HG02610 (cell line): ENCODE measurements at regions not wholly inside any gene's neighbourhood (a gene's known extent, or its start where the extent isn't known, plus 50 kb on each side); places are given as distances from the start of the nearest gene placed in this dataset.

ENCODE experiments used
- ATAC-seq: cut with Tn5 transposase; IDR thresholded peaks from one replicate; pipeline ENCODE4 v1.9.1; 2021; ENCODE audit warnings: mild to moderate bottlenecking, moderate library complexity; ENCODE audit not compliant: unreplicated experiment

GRCh38 chr10:130368761-130369560 lies 232.8 kb downstream of the GLRX3 start:
- ATAC-seq: no peak

- no peak for ATAC-seq
Observed at GRCh38 chr10:130369645-130370381, 233.6 kb downstream of the GLRX3 start.

GRCh38 chr10:130370721-130371120 lies 234.5 kb downstream of the GLRX3 start:
- no peak for ATAC-seq

GRCh38 chr10:130371156-130371555 lies 235.0 kb downstream of the GLRX3 start:
- ATAC-seq: no peak

- no peak for ATAC-seq
Observed at GRCh38 chr10:130371666-130372065, 235.5 kb downstream of the GLRX3 start.

GRCh38 chr10:130372222-130372621 lies 236.0 kb downstream of the GLRX3 start:
- no peak for ATAC-seq

- no peak for ATAC-seq
Observed at GRCh38 chr10:130372866-130373265, 236.7 kb downstream of the GLRX3 start.

GRCh38 chr10:130377986-130378540 lies 241.9 kb downstream of the GLRX3 start:
- ATAC-seq: no peak

GRCh38 chr10:130378556-130379400 lies 242.6 kb downstream of the GLRX3 start:
- ATAC-seq: no peak

GRCh38 chr10:130380056-130380455 lies 243.9 kb downstream of the GLRX3 start:
- ATAC-seq: no peak

GRCh38 chr10:130382031-130382430 lies 245.8 kb downstream of the GLRX3 start:
- no peak for ATAC-seq

GRCh38 chr10:130387936-130388580 lies 251.9 kb downstream of the GLRX3 start:
- no peak for ATAC-seq

GRCh38 chr10:130388746-130389145 lies 252.6 kb downstream of the GLRX3 start:
- ATAC-seq: no peak

- ATAC-seq: no peak
Observed at GRCh38 chr10:130389906-130390305, 253.7 kb downstream of the GLRX3 start.

- ATAC-seq: no peak
Observed at GRCh38 chr10:130392031-130392430, 255.8 kb downstream of the GLRX3 start.

- no peak for ATAC-seq
Observed at GRCh38 chr10:130393342-130393741, 257.2 kb downstream of the GLRX3 start.

GRCh38 chr10:130394832-130395231 lies 258.6 kb downstream of the GLRX3 start:
- no peak for ATAC-seq

GRCh38 chr10:130395248-130395936 lies 259.2 kb downstream of the GLRX3 start:
- no peak for ATAC-seq

GRCh38 chr10:130396044-130396443 lies 259.9 kb downstream of the GLRX3 start:
- no peak for ATAC-seq
